ENCODE measurements at regions not wholly inside any gene's neighbourhood (a gene's known extent, or its start where the extent isn't known, plus 50 kb on each side); places are given as distances from the start of the nearest gene placed in this dataset.
A peak's percentile ranks its signal among the peaks of the same experiment; 100 is the strongest.

DNA sequence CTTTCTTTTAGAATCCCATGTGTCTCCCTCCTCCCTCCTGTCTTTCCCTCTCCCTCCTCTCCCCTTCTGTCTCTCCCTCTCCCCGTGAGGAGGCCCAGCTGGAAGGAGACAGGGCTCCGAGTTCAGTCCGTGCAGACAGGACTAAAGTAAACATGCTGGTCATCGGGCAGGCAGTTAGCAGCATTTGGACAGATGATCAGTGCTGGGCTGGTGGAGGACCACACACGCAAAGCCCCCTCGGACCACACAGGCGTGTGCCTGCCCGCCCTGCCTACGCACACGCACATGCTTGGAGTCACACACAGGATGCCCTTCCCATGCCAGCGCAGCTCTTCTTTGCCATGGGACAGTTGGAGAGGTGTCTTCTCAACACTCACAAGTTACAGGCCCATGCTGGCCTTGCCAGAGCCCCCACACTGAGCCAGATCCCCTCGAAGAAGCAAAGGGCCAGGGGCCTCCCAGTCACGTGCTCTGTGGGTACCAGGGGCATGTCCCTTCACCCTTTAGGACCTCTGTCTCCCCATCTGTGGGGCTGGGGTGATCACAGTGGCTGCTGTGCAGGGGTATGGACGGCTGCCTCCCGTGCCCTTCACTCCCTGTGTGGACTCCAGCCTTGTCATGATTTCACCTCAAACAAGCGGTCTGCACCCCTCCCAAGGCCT lies 215.7 kb upstream of the FOXF1 start:
- no peak for DNase-seq (ENCODE audit: low spot score)

DNA sequence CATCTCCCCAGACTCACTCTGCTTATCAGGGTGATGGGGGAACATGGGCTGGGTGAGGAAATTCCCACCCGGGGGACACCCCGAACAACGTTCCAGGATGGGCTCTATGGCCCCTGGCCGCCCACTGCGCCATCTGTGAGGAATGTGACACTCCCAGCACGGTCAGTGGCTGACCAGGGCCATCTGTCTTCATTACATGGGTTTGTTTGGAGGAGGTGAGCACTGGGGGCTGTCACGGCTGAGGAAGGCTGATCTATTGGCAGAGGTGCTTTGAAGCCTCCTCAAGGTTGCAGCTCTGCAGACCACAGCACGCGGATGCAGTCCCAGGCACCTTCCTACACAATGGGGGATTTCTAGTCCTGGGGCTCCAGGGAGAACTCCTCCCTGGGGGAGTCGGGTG lies 214.1 kb upstream of the FOXF1 start:
- DNase-seq (ENCODE audit: low spot score): no peak

DNA sequence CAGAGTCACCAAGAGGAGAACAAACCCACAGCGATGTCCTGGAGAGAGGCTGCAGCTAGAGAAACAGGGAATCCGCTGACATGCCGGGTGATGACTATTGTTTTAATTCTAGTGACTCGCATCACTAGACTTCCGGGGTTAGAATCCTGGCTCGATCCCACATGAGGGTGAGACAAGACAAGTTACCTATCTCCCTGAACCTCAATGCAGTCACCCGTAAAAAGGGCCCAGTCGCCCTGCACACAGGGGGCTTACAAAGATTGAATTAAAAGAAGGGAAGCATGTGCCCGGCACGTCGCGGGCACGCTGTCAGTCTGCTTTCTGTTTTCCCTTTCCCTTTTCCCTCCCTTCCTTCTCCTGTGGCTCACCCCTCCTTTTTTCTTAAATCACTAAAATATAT lies 212.9 kb upstream of the FOXF1 start:
- peak; percentile 48 for DNase-seq (ENCODE audit: low spot score)

DNA sequence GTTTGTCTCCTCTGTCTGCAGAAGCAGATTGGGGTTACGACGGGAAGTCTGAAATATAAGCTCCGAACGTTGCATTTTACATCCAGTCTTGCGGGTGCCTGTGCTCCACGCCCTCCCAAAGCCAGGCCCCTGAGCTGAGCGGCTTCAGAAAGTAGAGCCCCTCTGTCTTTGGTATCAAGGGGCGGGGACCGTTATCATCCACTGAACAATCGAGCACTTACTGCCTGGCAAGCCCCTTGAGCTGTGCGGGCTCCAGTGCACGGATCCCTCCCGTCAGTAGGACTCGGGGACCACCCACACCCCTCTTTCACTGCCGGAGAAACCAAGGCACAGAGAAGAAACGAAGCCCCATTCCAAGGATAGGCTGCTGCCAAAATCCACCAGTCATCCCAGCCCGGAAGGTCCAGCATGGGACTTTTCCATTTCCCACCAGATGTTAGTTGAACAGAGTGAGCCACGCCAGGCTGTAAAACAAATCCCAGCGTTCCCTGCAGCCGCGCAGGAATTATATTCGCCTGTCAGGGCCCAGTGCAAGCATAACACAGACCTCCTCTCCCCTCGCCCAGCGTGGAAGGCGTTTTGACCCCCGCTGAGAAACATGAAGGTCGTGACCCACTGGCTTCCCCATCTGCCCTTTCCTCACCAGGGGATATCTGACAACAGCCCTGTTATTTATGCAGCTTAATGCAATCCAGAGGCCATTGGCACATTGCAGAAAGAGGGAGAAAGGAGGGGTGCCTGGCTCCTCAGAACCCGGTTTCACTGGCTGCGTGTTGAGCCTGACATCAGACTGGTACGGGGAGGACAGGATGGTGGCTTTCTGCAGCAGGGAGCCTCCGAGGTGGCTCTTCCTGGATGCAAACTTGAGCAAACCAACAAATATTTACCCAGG lies 212.2 kb upstream of the FOXF1 start:
- DNase-seq (ENCODE audit: low spot score): no peak

DNA sequence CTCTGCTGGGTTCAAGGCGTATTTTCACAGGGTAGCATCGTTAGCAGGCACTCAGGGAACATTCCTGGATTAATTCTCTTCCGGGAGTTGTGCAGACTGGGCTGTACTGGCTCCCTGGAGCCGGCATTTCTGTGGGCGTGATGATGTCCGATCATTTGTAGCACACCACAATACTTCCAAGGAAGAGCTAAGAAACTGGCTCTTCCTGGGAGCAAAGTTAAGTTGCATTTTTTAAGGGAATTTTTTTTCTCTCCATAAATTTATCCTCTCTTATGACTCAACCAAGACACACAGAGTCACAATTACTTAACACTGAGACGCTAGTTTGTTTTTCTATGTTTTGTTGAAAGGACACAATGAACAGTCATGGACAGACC lies 211.6 kb upstream of the FOXF1 start:
- peak; percentile 18 for DNase-seq (ENCODE audit: low spot score)

DNA sequence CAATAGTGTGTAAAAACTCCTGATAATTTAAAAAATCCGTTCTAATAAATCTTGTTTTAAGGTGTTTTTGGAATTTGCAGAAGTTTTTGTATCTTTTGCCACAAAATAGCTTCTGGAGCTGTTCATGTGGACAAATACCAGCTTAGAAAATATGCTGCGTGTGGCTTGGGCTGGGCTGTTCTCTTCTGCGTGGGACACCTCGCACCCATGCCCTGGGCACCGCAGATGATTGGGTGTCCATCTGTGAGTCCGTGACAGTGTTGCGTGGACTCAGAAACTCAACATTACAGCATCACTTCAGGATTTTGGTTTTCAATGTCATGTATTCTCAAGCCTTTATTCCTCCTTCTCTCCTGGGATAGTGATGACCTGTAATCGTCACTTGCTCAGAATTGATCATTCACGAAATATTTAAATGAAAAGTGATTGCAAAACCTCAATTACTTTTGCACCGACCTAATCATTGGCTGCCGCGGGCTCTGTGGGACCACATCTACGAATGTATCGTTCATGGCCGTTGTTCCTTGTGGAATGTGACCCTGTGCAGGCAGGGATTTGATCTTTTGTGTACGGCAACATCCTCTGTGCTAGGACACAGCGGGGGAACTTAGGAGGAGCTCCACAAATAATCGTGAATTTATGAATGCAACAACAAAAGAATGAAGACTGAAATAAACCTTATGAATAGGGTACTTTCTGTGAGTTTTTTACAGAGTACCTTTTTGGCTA lies 210.3 kb upstream of the FOXF1 start:
- DNase-seq (ENCODE audit: low spot score): no peak

DNA sequence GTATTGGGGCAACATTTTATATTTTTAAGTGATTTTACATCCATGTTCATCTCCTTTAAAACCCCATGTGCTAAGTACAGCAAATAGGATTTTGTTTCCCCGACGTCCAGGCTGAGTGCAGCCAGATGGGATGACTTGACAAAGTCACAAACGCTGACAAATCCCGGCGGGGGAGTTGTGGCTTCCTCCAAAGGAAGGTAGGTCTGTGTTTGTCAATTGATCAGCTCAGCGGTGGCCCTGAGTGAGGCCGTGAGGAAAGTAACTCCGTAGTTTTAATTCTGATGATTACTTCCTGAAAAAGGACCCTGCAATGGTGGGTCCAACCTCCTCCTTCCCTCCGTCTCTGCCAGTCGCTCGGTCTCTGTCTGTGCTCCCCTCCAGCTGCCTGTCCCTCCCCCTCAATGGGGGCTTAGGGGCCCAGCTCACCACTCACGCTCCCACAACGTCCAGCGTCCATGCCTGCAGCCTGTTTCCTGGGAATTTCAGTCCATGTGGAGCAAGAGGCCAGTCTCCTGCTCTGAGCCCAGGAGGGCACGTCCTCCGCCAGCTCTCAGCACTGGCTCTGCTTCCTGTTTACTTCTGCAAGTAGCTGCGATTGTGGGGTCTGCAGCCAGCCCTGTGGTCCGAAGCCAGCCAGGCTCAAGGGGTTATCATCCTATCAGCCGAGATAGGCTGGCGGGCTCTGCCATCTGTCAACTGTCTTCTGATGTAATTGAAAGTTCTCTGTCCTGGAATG lies 209.4 kb upstream of the FOXF1 start:
- no peak for DNase-seq (ENCODE audit: low spot score)

DNA sequence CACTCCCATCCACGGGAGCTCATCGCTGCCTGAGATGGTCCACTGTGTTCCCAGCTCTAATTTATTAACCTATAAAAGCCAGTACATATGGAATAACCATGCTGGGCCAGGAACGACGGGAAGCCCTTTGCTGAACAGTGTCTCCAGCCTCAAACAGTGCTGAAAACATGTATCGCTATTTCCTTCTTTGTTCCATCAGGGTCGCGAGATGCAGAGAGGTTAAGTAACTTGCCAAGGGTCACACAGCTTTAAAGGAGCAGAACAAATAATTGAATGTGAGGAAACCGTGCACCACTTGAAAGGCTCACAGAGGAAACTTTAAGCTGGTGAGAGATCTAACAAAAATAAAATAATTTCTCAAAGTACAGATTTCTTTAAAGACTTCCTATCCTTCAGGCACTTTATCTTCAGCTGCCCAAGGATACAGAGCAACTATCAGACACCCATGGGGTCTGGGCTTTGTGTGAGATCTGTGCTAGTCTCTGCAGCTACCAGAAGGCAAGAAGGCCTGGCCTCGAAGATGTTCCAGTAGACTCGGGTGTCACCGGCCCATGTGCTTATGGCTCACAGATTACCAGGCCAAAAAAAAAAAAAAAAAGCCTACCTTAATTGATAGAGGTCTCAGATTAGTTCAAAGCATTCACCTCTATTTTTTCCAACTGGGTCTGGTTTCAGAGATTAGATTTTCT lies 207.8 kb upstream of the FOXF1 start:
- DNase-seq (ENCODE audit: low spot score): no peak

DNA sequence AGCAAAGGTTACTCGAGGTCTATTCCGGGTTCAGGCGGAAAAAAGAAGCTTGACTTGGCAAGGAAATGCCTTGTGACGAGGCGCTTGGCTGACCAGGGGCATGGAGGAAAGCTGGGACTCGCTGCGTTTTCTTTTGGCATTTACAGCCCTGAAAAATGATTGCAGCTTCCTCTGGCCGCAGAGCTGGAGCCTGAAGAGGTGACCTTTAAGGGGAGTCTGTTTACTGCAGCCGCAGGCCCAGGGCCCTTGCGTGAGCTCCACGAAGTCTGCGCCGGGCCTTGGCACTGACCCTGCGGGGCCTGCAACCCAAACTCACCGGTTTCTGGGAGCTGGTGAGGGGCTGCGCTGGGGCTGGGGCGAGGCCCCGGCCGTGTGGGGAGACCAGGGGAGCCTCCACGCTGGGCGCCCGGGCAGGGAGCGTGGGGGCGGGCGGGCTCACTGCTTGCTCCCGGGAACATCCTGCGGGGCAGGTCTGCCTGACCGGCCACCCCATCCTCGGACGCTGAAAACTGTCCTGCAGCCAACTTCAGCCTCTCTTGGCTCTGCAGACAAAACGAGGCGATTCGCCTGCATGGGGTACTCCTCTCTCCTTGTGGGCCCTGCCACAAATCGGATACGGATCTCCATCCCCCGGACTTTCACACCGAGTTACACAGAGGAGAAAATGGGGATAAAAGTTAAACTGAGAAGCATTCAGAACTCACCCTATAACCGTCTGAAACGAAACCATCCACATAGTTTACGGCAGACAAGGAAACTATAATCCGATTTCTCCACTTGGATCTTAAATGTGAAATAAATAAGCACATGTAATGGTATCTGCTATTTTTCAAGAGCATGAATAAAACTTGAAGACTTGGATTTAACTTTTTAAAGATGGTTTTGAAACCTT lies 206.3 kb upstream of the FOXF1 start:
- no peak for DNase-seq (ENCODE audit: low spot score)

DNA sequence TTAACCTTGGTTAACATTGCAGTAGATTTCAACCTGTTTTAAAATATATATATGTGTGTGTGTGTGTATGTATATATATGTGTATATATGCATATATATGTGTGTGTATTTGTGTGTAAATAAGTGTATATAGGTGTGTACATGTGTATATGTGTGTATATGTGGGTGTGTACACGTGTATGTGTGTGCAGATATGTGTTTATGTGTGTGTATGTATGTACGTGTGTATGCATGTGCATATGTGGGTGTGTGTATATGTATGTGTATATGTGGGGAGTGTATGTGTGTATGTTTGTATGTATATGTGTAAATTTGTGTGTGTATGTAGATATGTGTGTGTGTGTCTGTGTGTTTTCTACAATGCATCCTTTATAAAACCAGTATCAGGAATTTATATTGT lies 205.5 kb upstream of the FOXF1 start:
- DNase-seq (ENCODE audit: low spot score): no peak

DNA sequence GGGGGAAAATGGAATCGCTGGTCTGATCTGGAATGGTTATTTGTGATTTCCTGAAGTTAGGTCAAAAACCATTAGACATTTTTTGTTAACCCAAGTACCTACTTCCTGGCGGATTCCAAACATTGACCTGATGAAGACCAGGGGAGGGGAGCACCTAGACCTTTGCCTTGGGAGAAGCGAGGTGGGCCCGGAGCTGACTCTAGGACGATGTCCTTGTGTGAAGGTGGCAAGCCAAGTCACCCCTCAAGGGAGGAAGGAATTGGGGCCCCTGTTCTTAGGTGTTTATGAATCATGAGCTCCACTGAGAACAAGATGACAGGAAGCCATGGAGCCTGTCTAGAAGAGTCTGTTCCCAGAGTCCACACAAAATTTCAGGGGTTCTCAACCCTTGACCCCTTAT lies 204.9 kb upstream of the FOXF1 start:
- no peak for DNase-seq (ENCODE audit: low spot score)

DNA sequence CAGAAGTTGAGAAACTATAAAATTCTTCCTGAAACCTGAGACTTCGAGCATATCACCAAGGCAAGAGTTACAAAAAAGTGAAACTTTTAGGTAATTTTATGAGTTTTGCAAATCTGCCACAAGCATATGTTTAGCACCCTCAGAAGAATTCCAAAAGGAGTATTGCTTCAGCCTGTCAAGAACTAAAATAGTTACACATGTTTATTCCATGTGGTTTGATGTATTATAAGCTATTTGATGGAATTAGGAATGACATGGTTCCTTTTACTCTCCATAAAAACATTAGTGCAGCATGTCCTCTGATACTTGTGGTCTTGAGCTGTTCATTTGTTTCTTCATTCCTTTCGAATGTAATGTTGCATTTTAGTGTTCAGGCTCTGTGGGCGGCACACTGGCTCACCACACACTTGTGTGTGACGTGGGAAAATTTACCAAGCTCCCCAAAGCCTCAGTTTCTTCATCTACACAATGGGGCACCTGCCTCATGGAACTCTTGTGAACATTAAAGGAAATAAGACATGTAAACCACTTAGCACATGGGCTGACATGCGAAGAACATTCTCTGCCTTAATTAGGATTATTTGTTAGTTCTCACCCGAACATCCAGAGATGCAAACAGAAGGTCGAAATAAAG lies 204.2 kb upstream of the FOXF1 start:
- DNase-seq (ENCODE audit: low spot score): no peak

DNA sequence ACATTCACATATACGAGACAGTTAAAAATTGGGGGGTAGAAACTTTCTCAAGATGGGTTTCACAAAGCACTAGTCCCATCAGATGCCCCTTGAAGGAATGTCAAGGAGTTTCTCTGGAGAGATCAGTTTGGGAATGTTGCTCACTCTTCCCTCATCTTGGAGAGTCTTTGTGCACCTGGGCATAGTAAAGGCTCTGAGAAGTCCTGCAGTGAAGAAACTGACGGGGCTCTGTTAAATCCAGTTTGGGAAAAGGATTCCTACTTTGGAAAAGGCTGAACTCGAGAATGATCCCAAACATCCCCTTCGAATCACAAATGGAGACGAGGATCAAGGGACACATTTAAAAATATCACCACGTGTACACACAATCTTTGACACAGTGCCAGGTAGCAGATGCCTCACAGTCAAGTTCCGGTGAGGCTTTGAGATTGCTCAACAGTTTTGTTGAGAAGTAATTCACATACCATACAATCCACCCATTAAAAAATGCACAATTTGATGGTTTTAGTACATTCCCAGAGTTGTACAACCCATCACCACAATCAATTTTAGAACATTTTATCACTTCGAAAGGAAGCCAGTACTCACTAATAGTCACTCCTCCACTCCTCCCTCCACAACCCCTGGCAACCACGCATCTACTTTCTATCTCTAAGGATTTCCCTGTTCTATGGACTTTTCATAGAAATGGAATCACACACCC lies 203.4 kb upstream of the FOXF1 start:
- DNase-seq (ENCODE audit: low spot score): peak; percentile 19

DNA sequence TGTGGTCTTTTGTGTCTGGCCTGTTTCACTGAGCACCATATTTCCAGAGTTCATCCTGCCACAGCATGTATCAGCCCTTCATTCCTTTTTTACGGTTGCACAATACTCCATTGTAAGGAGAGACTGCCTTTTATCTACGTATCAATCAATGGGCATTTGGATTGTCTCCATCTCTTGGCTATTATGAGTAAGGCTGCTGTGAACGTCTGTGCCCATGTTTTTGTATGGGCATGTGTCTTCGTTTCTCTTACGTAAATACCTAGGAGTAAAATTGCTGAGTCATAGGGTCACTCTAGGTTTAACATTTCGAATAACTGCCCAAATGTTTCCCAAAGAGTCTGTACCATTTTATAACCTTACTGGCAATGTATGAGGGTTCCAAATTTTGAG lies 202.8 kb upstream of the FOXF1 start:
- DNase-seq (ENCODE audit: low spot score): peak; percentile 68

DNA sequence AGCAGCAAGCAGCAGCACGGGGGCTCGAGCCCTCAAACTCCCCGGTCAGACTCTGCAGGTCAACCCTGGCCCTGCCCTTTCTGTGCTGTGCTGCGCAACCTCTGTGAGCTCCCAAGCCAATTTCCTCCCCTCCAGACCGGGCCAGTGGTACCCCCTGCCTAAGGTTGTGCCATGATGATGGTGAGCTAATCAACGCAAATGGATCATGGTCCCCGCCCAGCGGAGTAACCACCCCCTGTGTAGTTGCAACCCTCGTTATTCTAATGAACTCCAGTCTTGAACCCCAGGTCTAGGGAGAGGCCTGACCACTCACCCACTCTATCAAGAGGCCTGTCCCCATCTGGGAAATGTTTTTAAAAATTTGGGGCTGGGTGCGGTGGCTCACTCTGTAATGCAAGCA lies 201.8 kb upstream of the FOXF1 start:
- DNase-seq (ENCODE audit: low spot score): no peak

DNA sequence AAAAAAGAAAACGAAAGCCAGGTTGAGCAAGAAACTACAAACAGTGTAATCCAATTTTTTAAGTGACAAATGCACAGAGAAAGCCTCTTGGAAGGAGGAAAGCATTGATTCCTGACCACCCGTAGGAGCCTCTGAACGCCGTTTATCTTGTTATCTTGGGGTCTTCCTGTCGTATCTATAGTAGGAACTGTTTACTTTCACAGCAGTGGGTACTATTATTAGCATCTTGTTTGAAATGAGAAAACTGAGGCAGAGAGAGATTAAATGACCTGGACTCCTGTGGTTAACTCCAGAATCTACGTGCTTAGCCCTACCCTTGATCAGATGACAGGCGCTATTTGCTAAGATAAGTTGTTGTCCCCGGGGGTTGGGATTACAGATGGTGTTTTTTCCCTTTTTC lies 196.7 kb upstream of the FOXF1 start:
- DNase-seq (ENCODE audit: low spot score): no peak

DNA sequence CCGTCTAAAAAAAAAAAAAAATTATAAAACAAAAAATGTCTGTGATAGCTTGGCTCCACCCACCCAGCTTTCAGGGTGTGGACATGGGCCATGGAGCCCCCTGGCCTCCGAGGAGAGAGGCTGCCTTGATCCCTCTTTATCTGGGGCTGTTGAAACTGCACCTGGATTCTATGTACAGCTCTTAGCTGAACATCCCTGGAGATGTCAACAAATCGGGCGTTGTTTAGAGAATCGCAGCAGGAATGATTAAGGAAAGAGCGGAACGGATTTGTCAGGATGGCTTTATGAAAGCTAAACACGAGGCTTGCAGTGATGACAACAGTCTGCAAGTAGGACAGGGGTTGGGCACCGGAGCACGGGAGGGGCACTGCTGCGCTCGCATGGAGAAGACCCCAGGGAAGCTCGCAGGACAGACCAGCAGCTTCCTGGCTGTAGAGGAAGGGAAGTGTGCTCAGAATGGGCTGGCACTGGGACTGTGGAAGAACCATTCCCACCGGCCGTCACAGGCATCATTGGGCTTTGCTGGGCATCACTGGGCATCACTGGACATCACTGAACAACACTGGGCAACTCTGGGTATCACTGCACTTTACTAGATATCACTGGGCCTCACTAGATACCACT lies 195.8 kb upstream of the FOXF1 start:
- DNase-seq (ENCODE audit: low spot score): no peak

DNA sequence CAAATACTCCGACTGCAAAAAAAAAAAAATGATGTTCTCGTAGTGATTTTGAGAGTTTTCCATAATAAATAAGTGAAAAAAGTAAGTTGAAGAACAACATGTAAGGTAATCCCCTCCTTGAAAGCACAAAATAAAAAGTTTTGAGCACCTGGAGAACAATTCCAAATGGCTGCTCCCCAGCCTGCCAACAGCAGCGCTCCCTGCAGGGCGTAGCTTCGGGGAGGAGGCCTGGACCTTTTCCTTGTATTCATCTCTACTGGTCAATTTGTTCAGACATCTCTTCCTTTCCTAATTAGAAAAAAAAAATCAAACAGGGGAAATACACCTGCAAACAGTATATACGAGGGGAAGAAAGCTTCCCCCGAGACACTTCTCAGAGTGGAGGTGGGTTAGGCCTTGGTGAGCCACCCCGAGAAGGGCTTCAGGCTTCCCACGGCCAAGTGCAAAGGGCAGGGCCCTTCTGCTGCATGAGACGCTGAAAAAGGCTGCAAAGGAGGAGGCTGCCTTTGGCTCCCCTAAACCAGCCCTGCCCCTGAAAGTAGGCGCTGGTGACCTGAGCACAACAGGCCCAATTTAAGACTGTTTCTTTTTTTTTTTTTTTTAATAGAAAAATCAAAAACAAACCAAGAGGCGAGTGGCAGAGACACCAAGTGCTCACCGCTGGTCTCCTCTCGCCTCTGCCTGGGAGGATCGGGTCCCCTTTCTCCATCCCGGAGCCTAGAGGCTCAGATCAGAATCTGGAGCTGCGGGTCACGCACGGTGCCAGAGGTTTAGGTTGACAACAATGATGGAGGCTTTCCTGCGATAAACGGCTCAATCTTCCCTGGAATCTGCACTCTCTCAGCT lies 193.1 kb upstream of the FOXF1 start:
- DNase-seq (ENCODE audit: low spot score): no peak
